Pancreas (tissue), 10 donors: ENCODE measurements at regions not wholly inside any gene's neighbourhood (a gene's known extent, or its start where the extent isn't known, plus 50 kb on each side); places are given as distances from the start of the nearest gene placed in this dataset.

ENCODE experiments used
- ATAC-seq, 4 donors: fragments of 200-7000 bp; cut with Tn5 transposase; one replicate each; pipeline versions ENCODE4 v1.8.0 to v1.9.1; 2020; ENCODE audit warnings: mild to moderate bottlenecking in 4 of 4, moderate library complexity in 4 of 4
- DNase-seq, 6 donors: peaks; one replicate each; pipeline ENCODE4 v3.0.0-alpha.2; 2020
- FAIRE-seq: peaks from 2 replicates; lab custom pipeline; 2012; peaks lifted over from hg19 to GRCh38; lab: Jason Lieb, UNC
- H3K27ac ChIP-seq, 4 donors: fragments of 200-600 bp; sonication (generic); 1 replicate in 3 of 4; 2 replicates in 1 of 4; pipeline versions ENCODE4 v1.5.0 to v1.8.0; 2020
- H3K27me3 ChIP-seq, 4 donors: fragments of 200-600 bp; one replicate each; pipeline ENCODE4 v1.8.0; 2021
- H3K36me3 ChIP-seq, 3 donors: fragments of 200-600 bp; sonication (generic) in 1 of 3; one replicate each; pipeline versions ENCODE4 v1.5.0 to v1.8.0; 2020 to 2021
- H3K4me1 ChIP-seq, 3 donors: fragments of 200-600 bp; one replicate each; pipeline ENCODE4 v1.8.0; 2021
- H3K4me3 ChIP-seq, 4 donors: fragments of 200-600 bp; sonication (generic) in 2 of 4; one replicate each; pipeline versions ENCODE4 v1.5.0 to v1.8.0; 2020 to 2021
- H3K9me3 ChIP-seq, 4 donors: fragments of 200-600 bp; one replicate each; pipeline ENCODE4 v1.8.0; 2021
- CTCF ChIP-seq, 4 donors: fragments of 200-600 bp; sonication (generic) in 3 of 4; IDR thresholded peaks; one replicate each; pipeline versions ENCODE4 v1.5.0 to v1.8.0; 2021; ENCODE audit warnings: antibody characterized with exemption in 4 of 4
- WGBS, 2 donors: extraction: QIAGEN DNeasy Blood & Tissue Kit; methylation state at CpG; one replicate each; pipeline ENCODE4 v1.1.7; 2013; 5-methylcytosine and 5-hydroxymethylcytosine counted together
- intact Hi-C, 3 donors: fragments of 100-400 bp; cut with DNase I; formaldehyde crosslinking; loops; one replicate each; pipeline versions ENCODE4 v1.11.1 to v1.14.2; 2022
- donor health status: healthy with polysubstance abuse.
- donor health status: DM: no; HTN: no; CAD: no; lungs with moderate emphysema.
- donor health status: DM: no; HTN: no; CAD: no.
- donor health status: control.
- donor health status: control.
- donor health status: Bipolar disorder and iron deficiency.
- donor health status: DM: yes; HTN: yes; CAD: no.
- donor health status: DM: no; HTN: no; CAD: no.
- donor health status: DM: no; HTN: no; CAD: no.
- donor health status: DM: yes; HTN: yes; CAD: no.

DNA sequence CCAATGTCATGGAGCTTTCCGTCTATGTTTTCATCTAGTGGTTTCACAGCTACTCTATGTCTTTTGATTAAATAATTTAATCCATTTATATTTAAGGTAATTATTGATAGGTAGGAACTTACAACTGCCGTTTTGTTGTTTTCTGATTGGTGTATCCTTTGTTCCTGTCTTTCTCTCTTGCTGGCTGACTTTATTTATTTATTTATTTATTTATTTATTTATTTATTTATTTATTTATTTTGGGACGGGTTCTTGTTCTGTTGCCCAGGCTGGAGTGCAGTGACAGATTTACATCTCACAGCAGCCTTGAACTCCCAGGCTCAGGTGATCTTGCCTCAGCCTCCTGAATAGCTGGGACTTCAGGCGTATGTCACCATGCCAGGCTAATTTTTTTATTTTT, 299.2 kb upstream of the COL8A1 start:
- Histone ChIP-seq H3K4me1 (no peaks in the 10 kb centered on the region), H3K4me3 (no peak overlapping the region), H3K9me3 (no peaks in the 10 kb centered on the region), H3K36me3 (no peaks in the 10 kb centered on the region), H3K27me3 (no peaks in the 10 kb centered on the region), H3K27ac (no peak overlapping the region)
- DNase-seq (no peak), FAIRE-seq (no peak), ATAC-seq (no peak)
- 61 to 80% methylated on average over 4 of the region's 4 CpGs for WGBS, 2 donors
- intact Hi-C loops, result no loop called here
- TF ChIP-seq CTCF (IDR thresholded peaks at IDR 0.05), result no peak

DNA sequence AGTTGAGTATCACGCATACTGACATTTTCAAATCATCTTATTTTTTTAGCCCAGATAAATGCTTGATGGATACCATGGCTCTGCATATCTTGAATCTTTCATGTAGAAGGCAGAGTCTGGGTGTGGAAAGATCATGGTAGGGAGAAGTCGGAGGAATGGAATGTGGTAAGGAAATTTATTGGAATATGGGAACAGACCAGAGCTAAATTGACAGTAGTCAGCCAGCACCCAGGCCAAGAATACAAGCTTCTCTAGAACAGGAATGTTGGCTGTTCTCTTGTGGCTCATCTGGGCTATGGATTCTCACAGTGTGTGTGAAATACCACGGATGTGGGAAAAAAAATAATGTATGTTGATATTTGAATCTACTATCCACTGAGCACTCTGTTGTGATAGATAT, 305.7 kb upstream of the COL8A1 start:
- no peaks in the 10 kb centered on the region for H3K36me3 ChIP-seq
- no peak overlapping the region for H3K4me3 ChIP-seq
- FAIRE-seq (no peak), ATAC-seq (no peak), DNase-seq (no peak)
- no peak overlapping the region for H3K27ac ChIP-seq
- no peak for TF ChIP-seq CTCF (IDR thresholded peaks at IDR 0.05)
- WGBS, 2 donors, result 43 to 58% methylated on average over 3 of the region's 3 CpGs
- intact Hi-C loops, result no loop called here
- no peaks in the 10 kb centered on the region for H3K9me3 ChIP-seq
- H3K27me3 ChIP-seq, result no peaks in the 10 kb centered on the region
- H3K4me1 ChIP-seq, result no peaks in the 10 kb centered on the region

DNA sequence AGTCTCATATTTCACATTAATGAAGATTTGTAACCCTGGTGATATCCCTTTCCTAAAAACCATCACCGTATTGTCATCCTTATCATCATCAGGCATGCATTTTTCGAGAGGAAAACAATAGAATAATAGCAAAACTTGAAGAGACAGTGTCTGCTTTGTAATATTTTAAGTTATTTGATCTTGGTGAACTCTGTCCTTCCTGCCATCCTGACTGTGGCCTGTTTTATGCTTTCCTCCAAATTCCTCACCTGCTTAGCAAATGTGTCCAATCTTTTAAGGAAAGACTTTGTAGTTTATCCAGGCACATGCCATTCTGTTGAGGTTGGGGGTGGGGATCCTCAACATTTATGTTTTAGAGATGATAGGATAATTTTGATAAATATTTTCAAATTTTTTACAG, 306.1 kb upstream of the COL8A1 start:
- WGBS, 2 donors, result 35 to 49% methylated on average over 2 of the region's 2 CpGs
- FAIRE-seq, result no peak
- TF ChIP-seq CTCF (IDR thresholded peaks at IDR 0.05), result no peak
- no peak overlapping the region for H3K4me3 ChIP-seq
- ATAC-seq, result no peak
- no peak for DNase-seq
- no peaks in the 10 kb centered on the region for H3K36me3 ChIP-seq
- H3K4me1 ChIP-seq, result no peaks in the 10 kb centered on the region
- no peaks in the 10 kb centered on the region for H3K27me3 ChIP-seq
- no peak overlapping the region for H3K27ac ChIP-seq
- intact Hi-C loops, result no loop called here
- no peaks in the 10 kb centered on the region for H3K9me3 ChIP-seq

- DNase-seq (no peak), FAIRE-seq (no peak), ATAC-seq (no peak)
- no peak for TF ChIP-seq CTCF (IDR thresholded peaks at IDR 0.05)
- WGBS, 2 donors, result 79 to 89% methylated on average over 1 of the region's 1 CpG
- Histone ChIP-seq H3K36me3 (no peaks in the 10 kb centered on the region), H3K4me3 (no peak overlapping the region), H3K9me3 (no peaks in the 10 kb centered on the region), H3K27ac (no peak overlapping the region), H3K27me3 (no peaks in the 10 kb centered on the region), H3K4me1 (no peaks in the 10 kb centered on the region)
- intact Hi-C loops, result no loop called here
Observed at GRCh38 chr3:99330924-99331532, 307.4 kb upstream of the COL8A1 start.

- FAIRE-seq (no peak), DNase-seq (no peak), ATAC-seq (no peak)
- no peak overlapping the region for H3K4me3 ChIP-seq
- H3K4me1 ChIP-seq, result no peaks in the 10 kb centered on the region
- intact Hi-C loops, result no loop called here
- no peaks in the 10 kb centered on the region for H3K9me3 ChIP-seq
- H3K27me3 ChIP-seq, result no peaks in the 10 kb centered on the region
- TF ChIP-seq CTCF (IDR thresholded peaks at IDR 0.05), result no peak
- H3K27ac ChIP-seq, result no peak overlapping the region
- 23 to 24% methylated on average over 2 of the region's 2 CpGs for WGBS, 2 donors
- no peaks in the 10 kb centered on the region for H3K36me3 ChIP-seq
Observed at GRCh38 chr3:99330281-99330680, 308.1 kb upstream of the COL8A1 start.
